ENCODE measurements at regions not wholly inside any gene's neighbourhood (a gene's known extent, or its start where the extent isn't known, plus 50 kb on each side); places are given as distances from the start of the nearest gene placed in this dataset.
A peak's percentile ranks its signal among the peaks of the same experiment; 100 is the strongest.

DNA sequence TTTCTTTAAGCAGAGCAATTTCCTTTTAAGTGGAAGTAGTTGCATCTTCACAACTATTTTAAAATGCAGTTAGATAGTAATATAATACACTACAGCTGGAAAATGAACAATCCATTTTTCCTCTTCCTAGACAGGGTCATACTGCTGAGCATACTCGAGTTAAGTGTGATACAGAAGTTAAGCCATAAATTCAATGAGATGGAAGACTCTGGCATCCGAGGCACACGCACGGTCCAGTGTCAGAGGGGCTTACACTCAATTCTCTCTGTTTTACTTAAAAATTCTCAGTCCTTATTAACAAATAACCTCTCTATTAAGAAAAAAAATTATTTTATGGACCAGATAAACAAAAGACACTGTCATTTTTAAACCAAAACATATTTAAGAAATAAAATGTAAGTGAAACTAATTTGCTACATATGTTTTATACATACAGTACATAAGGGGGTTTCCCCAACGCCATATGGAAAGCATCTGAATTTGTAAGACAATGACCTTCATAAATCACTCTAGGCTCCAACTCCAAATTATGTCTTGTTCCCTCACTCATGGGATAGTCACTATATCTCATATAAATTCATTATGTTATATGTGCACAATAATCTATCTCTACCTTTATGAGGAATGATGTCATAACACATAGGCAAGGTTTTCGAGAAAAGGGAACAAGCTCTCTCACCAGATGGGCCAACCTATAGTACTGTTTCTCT, 315.3 kb downstream of the PAPSS1 start:
- 60% methylated on average over 6 of the region's 6 CpGs for WGBS
- no peak for DNase-seq (ENCODE audit: extremely low spot score)
- H3K4me3 ChIP-seq, result no peak overlapping the region
- H3K27me3 ChIP-seq, result no peaks in the 10 kb centered on the region
- intact Hi-C loops (cut with DNase I), result no loop called here
- no peaks in the 10 kb centered on the region for H3K9me3 ChIP-seq
- TF ChIP-seq, protein P1, sequence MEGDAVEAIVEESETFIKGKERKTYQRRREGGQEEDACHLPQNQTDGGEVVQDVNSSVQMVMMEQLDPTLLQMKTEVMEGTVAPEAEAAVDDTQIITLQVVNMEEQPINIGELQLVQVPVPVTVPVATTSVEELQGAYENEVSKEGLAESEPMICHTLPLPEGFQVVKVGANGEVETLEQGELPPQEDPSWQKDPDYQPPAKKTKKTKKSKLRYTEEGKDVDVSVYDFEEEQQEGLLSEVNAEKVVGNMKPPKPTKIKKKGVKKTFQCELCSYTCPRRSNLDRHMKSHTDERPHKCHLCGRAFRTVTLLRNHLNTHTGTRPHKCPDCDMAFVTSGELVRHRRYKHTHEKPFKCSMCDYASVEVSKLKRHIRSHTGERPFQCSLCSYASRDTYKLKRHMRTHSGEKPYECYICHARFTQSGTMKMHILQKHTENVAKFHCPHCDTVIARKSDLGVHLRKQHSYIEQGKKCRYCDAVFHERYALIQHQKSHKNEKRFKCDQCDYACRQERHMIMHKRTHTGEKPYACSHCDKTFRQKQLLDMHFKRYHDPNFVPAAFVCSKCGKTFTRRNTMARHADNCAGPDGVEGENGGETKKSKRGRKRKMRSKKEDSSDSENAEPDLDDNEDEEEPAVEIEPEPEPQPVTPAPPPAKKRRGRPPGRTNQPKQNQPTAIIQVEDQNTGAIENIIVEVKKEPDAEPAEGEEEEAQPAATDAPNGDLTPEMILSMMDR (IDR thresholded peaks at IDR 0.05), result no peak
- no peak for TF ChIP-seq POLR2A (IDR thresholded peaks at IDR 0.05; ENCODE audit: low read depth)
- no peak for TF ChIP-seq POLR2AphosphoS5 (IDR thresholded peaks at IDR 0.05)
- TF ChIP-seq EP300 (IDR thresholded peaks at IDR 0.05), result no peak
- no peak overlapping the region for H3K27ac ChIP-seq (replicated peaks in 1 of 4)
- H3K4me1 ChIP-seq, result no peaks in the 10 kb centered on the region
- no peaks in the 10 kb centered on the region for H3K36me3 ChIP-seq

DNA sequence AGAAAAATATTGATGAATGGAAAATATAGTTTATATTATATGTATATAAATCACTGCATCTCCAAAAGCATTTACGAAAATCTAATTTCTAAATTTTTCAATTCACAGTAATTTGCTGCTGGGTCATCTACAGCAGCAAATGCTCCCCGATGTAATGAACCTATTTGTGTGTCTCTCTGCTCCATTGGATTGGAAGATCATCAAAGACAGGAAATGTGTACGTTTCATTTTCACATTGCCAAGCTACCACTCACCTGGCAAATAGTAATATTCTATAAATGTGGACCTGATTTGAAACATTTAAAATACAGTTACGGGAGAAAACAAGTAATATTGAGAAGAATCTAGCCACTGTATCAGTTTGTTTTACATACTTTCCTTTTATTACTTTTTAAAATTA, 317.7 kb downstream of the PAPSS1 start:
- H3K4me1 ChIP-seq, result no peaks in the 10 kb centered on the region
- no peak overlapping the region for H3K4me3 ChIP-seq
- intact Hi-C loops (cut with DNase I), result no loop called here
- H3K27ac ChIP-seq (replicated peaks in 1 of 4), result no peak overlapping the region
- H3K36me3 ChIP-seq, result no peaks in the 10 kb centered on the region
- TF ChIP-seq POLR2A (IDR thresholded peaks at IDR 0.05; ENCODE audit: low read depth) (no peak), EP300 (IDR thresholded peaks at IDR 0.05) (no peak), POLR2AphosphoS5 (IDR thresholded peaks at IDR 0.05) (no peak)
- TF ChIP-seq, protein P1 (IDR thresholded peaks at IDR 0.05), result no peak
- H3K9me3 ChIP-seq, result no peaks in the 10 kb centered on the region
- WGBS, result 76% methylated on average over 4 of the region's 4 CpGs
- no peak for DNase-seq (ENCODE audit: extremely low spot score)
- H3K27me3 ChIP-seq, result no peaks in the 10 kb centered on the region

DNA sequence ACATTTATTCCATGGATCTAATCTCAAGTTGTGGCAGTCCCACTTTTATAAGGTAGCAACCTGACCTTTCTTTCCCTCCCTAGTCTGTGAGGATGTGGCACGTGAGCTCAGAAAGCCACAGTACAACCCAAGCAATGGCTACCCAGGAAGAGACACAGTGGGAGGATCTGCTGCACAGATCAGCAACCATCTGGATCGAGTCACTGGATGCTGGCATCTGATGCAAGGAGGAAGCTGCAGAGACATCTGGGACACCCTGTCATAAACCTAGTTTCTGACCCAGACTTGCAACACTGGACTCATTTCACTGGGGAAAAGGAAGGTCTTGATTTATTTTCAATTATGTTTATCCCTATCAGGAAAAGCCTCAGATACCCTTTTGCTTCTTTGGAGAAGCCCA, 327.1 kb downstream of the PAPSS1 start:
- peak overlapping the region in 1 of 4 donors; percentile 10 for H3K27ac ChIP-seq (replicated peaks in 1 of 4)
- no peaks in the 10 kb centered on the region for H3K9me3 ChIP-seq
- no peaks in the 10 kb centered on the region for H3K27me3 ChIP-seq
- TF ChIP-seq, protein P1 (IDR thresholded peaks at IDR 0.05), result no peak
- TF ChIP-seq POLR2AphosphoS5 (IDR thresholded peaks at IDR 0.05), result peak in 1 of 2 donors; percentile 8
- no peak for DNase-seq (ENCODE audit: extremely low spot score)
- intact Hi-C loops (cut with DNase I), result no loop called here
- no peak overlapping the region for H3K4me3 ChIP-seq
- no peaks in the 10 kb centered on the region for H3K36me3 ChIP-seq
- WGBS, result 59% methylated on average over 2 of the region's 2 CpGs
- peaks cover 0 to 5% (median 0%) of the 10 kb centered on the region in 4 donors for H3K4me1 ChIP-seq

DNA sequence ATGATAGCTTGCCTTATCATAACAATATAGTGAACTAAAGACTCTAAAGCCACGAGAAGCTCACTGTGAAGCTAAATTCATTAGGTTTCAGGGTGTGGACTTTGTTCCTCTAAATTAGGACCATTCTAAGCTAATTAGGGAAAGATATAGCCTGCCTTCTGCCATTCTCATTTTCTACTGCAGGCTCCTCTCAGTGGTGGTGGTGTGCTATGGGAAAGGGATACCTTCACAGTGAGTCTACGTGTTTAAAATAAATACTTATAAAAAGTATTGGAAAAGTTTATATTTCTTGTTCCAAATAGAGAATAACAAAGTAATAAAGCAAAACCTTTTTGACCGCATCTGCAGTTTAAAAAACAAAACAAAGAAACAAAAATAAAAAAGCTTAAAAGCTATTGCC, 327.7 kb downstream of the PAPSS1 start:
- intact Hi-C loops (cut with DNase I), result no loop called here

More for the DNA sequence above, 327.7 kb downstream of the PAPSS1 start:
- WGBS, result 70% methylated on average over 3 of the region's 3 CpGs
- no peaks in the 10 kb centered on the region for H3K27me3 ChIP-seq
- H3K4me3 ChIP-seq, result no peak overlapping the region
- TF ChIP-seq EP300 (IDR thresholded peaks at IDR 0.05) (no peak), POLR2A (IDR thresholded peaks at IDR 0.05; ENCODE audit: low read depth) (no peak)
- TF ChIP-seq, protein P1 (IDR thresholded peaks at IDR 0.05), result no peak
- no peak for DNase-seq (ENCODE audit: extremely low spot score)
- peaks cover 0 to 5% (median 0%) of the 10 kb centered on the region in 4 donors for H3K4me1 ChIP-seq
- no peaks in the 10 kb centered on the region for H3K9me3 ChIP-seq
- H3K27ac ChIP-seq (replicated peaks in 1 of 4), result peak overlapping the region in 1 of 4 donors; percentile 10
- H3K36me3 ChIP-seq, result no peaks in the 10 kb centered on the region
